Hindlimb muscle (tissue), 1 donor: ENCODE measurements at regions not wholly inside any gene's neighbourhood (a gene's known extent, or its start where the extent isn't known, plus 50 kb on each side); places are given as distances from the start of the nearest gene placed in this dataset.

Experiments used
- DNase-seq: peaks from one replicate; pipeline ENCODE4 v3.0.0-alpha.2; 2013

DNA sequence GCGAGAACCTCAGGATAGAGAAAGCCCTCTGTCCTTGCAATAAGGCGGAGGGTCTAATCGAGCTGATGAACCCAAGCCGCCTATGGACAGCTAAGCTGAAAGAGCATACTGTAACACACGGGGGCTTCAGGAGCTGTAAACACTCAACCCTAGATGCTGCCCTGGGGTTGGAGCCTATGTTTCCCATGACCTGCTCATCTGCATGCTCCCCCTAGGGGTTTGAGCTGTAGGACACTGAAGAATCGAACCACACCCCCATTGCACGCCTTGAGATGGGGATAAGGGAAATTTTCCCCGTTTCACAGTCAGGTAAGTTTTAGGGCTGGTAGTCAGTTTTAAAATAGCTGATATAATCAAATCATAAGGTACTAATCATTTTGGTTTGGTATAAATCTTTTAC is 675.6 kb upstream of the CDH8 start:
- DNase-seq = no peak

DNA sequence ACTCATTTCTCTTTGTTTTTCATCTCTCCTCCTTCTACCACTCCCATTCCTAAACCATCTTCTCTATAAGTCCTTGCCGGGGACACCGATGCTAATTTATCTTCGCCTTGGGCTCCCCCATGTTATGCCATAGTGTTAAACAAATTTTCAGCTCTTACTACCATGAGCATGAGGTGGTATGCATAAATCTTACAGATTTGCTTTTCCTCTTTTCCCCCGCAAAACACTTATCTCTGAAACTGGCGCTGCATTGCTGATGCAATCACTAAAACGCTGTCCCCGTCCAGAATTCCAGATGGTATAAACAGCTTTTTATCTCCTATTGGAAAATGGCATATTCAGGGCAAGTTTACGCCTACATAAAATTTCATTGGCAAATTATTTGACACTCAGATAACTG is 673.6 kb upstream of the CDH8 start:
- no peak for DNase-seq

DNA sequence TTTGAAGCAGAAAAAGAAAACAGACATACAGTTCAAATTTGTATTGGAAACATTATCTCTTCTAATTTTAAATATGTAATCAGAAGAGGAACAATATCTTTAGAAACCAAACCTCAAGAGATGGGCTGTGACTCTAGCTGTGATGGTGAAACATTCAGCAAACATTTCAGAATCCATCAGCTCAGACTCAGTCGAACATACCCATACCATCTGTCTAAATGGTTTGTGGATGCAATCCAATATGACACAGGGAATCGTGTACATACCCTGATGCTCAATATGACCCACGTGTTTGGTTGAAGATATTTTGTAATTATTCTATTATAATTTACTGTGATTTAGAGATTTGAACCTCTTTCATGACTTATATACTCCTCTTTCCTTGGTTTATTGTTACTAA is 665.2 kb upstream of the CDH8 start:
- no peak for DNase-seq

DNA sequence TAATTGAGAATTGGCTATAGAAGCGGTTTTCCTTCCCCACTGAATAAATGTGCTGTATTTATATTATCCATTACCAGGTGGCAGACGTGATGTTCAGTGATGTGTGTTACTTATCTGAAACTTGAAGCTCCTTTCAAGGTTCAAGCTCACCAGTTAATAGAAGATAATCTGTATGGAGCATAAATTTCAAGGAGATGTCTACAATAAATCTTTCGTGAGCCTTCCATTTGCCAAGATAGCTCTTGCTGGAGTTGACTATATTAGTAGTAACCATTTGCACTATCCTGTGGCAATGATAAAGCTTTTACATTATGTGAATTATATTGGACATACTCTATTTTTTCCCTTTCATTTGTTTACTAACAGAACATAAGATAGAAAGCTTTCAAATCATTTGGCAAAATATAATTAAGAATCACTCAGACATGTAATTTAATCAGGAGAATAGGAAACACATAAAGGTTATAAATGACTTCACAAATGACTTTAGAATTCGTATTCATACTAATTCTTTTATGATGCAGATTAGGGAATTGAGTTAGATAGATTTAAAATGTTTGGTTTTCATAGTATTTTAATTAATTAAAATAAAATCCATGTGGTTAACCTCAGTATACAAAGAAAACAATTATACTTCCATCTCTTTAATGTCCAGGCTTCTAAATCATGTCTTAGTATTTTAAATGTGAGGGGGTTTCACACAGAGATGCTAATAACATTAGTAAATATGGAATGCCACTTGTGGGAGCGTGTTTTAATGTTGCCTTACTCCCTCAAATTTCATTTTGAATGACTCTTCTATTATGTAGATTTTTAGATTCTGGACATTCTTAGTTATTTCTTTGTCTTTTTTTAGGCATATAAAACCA is 664.4 kb upstream of the CDH8 start:
- DNase-seq = no peak

DNA sequence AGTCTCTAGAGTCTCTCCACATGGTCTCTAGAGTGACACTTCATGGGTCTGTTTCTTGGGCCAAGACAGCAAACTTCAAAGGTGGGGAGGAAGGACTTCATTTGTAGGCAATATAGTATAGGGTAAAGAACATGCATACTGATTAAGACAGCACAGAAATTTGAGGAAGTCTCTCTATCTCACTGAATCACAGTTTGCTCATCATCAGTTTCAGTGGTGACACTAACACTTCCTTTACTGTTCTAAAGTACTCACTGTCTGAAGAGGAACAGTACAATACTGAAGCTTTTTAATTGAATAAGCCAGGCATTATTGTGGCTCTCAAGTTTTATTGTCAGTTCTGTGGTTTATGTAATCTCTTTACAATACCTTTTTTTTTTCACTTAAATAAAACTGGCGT is 656.4 kb upstream of the CDH8 start:
- DNase-seq = no peak

DNA sequence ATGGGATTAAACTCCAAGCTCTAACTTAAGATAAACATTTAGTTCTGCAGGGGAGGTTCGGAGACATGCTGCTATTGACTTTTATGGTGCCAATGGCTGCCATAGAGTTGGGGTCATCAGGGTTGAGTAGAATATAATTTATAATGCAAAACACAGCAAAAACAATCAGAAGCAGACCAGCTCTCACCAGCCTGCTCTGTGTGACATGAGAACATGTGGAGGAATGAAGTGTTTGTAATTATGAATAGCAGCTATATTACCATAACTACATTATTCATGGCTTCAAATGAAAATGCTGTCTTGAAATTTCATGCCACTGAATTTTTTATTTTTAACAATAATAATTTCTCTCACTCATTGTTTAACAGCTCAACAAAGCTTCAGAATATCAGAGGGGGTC is 645.6 kb upstream of the CDH8 start:
- no peak for DNase-seq

DNA sequence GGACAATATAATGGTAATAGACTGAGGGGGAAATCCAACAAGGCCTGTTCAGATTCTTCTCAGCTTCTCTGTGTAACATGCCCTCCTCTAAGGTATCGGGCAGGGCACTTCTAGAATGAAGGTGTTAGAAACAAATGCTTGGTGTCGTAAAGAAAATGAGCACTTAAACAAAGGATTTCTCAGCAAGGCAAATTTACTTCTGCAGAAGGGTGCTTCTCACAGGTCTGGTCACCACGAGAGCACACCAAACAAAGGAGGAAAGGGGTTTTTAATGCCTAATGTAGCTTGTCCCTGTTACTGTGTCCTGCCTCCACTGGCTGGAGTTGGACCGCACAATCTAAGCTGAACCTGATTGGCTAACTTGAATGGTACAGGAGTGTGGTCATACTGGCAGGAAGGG is 642.6 kb upstream of the CDH8 start:
- DNase-seq = no peak

DNA sequence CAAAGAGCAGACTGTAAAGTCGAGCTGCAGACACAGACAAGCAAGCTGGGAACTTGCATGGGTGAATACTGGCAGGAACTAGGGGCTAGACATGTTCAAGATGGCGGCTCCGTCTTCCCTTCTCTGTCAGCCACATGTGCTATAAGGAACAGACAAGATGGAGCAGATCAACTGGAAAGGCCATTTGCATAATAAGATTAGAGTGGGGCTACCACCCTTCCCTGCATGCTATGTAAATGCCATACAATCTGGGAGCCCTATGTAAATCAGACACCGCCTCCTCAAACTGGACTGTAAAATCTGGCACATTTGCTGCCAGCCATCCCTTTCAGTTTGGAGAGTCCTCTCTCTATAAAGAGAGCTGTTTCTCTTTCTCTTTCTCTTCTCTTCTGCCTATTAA is 640.1 kb upstream of the CDH8 start:
- no peak for DNase-seq

DNA sequence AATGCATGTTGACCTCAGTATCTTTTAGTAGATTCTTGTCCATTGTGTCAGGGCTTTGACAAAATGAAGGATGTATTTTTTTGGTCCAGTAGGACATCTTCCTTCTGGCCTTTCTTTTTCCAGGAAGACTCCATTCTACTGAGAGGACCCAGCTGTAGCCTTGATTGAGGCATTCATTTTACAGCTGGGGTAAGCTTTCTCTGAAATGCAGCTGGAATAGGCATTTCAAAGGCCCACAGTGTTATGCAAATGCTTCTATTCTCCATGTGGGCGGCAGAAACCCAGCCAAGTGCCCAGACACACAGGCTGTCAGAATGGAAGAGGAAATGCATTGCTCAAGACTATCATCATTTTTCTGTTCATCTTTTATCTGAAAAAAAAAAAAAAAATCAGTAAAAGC is 629.0 kb upstream of the CDH8 start:
- no peak for DNase-seq

DNA sequence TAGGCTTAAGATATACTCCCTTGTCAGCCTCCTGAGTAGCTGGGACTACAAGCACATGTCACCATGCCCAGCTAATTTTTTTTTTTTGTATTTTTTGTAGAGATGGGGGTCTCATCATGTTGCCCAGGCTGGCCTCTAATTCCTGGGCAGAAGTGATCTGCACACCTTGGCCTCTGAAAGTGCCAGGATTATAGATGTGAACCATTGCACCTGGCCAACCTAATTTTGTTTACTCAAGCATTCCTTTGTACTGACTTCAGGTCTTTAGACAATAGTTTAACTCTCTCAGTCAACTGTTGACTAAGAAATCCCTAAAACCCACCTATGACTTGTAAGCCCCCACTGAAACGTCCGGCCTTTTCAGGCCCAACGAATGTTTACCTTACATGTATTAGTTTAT is 628.3 kb upstream of the CDH8 start:
- no peak for DNase-seq

DNA sequence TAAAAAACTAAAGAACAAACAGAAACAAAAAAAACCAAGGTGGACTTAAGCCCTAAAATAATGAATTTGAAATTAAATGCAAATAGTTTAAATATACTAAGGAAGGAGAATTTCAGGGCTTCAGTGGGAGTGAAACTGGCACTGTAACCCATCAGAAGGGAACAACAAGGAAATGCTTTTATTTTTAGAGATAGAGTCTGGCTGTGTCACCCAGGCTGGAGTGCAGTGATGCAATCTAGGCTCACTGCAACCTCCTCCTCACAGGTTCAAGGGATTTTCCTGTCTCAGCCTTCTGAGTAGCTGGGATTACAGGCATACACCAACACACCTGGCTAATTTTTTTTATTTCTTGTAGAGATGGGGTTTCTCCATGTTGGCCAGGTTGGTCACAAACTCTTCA is 625.2 kb upstream of the CDH8 start:
- DNase-seq = no peak

DNA sequence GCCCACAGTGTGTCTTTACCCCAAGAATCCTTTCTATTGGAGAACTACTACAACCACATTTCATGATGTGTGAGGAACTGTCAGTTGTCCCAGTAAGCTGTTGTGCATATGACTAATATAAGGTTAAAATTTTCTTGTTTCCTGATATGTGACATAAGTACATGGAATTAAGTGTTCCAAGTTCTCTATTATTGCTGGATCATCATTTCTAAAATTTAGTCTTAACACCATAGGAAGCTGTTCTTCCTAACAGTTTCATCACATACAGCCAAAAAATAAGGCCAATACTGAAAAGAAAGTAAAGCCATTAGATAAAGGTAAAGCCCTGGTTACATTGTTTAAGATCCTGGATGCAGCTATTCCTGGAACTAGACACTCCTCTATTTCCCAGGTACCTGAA is 620.9 kb upstream of the CDH8 start:
- no peak for DNase-seq

DNA sequence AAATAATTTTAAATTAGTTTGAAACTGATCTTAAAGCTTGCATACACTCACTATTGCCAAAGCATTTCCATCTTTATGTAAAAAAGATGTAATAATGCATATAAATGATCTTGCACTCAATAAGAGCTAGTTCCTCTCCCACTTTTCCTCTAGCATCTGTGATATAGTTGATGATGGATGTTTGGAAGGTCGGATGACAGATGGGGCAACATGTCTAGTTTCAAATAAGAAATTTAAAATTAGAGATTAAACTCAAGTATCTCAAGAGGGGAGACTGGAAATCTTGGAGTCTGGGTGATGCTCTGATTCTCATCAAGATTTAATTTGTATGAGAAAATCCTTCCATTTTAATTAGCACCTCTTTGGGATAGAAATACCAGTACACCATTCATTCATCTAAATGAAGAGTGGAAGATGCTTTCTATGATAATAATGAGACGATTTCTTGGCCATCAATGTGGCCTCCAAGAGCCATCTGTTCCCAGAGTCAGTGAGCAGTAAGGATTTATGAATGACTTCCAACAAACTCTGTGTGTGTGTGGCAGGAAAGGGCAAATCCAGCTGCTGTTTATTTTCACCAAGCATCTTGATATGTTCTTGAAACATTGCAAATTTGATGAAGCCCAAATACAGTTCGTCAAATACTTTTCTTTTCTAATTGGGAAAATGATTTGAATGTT is 616.3 kb upstream of the CDH8 start:
- DNase-seq = no peak

DNA sequence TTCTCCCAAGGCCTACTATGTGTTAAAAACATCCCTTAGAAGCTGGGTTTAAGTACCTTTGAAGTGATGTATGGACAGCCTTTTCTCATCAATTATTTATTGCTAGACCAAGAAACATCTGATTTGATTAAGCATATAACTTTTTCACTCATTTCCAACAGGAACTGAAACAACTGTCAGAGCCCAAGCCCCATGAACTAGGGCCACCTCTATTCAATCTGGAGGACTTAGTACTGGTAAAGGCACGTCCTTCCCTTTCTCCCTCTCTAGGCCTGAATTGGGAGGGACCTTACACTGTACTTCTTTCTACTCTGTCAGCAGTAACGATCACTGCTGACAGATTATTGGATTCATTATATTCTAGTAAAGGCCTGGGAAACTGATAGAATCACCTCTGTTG is 612.0 kb upstream of the CDH8 start:
- no peak for DNase-seq

DNA sequence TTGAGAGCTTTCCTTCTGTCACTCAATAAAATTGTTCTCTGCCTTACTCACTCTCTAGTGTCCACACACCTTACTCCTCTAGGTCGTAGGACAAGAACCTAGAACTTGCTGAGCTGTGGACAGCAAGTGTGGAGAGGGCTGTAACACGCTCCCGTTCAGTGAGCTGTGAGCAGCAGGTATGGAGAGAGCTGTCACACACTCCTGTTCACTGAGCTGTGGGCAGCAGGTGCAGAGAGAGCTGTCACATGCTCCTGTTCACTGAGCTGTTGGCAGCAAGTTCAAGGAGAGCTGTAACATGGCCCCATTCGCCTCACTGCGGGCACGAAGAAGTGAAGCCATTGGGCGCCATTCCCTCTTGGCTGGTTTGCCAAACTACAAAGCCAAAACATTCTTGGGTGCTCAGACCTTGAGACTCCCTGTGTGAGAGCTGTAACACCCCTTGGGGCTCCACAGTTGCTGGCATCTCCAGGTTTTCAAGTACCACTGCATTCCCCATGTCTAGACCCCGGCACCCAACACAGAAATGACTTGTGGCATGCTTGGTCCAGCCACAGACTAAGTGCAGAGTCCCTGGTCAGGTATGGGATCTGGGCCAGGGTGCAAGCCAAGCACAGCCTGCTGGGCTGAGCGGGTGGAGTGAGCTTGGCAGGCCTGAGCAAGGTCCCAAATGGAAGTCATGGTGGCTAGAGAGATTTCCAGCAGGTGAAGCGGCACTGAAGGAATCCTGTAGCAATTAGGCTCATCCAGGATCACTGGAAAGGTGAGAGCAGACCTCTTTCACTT is 608.0 kb upstream of the CDH8 start:
- no peak for DNase-seq

DNA sequence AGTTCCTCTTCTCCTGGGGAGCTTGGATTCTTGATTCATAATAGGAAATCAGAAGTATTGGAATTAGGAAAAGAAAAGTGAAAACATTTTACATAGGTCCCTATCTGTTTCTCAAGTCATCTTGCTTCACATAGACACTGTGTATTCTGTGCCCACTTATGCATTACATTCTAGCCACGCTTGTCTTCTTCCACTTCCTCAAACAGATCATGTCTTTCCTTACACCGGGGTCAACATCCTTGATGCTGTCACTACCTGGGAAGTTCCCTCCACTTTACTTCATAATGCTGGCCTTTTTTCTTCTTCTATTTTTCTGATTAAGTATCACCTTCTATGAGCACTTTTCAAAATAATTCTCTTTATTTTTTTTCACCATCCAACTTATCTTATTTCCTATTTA is 606.4 kb upstream of the CDH8 start:
- DNase-seq = no peak

DNA sequence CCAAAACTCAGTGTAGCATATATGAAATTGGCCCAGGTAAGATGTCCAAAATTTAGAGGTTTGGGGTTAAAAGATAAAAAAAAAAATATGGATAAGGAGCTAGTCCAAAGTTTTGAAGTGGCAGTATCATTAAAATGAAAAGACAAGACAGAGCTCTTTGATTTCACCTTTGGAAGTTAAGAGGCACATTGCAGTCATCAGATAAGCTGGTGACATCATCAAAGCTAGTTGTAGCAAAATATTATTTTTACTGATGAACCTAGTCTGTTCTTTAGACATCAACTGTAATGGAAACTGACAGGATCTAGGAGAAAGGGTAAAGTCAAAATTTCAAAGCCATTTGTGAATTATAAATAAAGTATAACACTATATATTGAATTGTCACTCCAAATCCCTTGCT is 603.7 kb upstream of the CDH8 start:
- no peak for DNase-seq

DNA sequence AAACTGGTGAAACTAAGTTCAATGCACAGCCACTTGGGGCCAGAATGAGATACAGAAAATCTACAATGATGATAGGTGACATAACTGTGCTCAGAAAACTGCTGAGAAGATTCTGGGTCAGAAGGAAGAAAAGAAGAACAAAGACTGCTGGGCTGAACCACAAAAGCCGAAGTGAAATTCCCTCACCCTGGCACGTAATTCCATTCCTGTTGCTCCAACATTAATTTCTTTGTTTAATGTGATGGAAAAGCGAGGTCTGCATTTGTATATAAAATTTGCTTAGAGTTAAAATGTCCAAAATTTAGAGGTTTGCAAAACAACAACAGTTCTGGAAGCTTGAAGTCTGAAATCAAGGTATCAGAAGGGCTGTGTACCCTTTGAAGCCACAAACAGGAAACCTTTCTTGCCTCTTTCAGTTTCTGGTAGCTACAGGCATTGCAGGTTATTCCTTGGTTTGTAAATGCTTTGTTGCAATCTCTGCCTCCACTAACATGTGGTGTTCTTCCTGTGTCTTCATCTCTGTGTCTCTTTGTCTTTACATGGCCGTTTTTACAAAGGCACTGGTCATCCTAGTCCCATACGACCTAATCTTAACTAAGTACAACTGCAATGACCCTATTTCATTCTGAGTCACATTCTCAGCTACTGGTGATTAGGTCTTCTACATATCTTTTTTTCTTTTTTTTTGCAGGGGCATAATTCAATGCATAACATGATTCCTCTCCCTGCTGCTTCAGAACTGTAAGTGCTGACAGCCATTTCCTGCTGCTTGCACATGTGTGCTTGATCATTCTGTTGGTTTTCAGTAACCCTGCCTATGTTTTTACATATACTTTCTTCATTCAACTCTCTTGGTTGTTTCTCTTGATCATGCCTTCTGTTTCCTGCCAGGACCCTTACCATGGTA is 603.0 kb upstream of the CDH8 start:
- DNase-seq = no peak

DNA sequence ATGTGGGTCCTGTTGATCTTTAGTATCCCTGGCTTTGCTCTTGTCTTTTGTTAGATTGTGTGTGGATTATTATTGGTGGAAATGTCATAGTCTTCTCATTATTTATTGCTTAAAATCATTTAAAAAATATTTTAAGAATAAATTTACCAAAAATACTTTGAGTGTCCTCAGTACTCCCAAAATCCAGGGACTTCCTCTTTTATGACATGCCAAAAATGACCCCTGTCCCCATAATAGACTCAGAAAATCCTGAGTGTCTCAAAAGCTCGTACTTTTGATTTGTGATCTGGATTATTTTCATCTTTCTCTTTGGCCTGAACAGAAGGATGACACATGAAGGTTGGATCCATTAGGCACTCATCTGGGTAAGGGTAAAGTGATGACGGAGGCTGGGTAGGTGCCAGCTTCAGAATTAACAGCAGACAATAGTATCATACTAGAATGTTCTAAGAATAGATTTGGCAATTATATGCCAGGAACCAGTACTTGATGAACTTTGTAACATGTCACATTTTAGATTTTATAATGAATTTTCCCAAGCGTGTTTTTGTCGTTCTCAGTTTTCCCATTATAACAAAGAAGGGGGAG is 602.2 kb upstream of the CDH8 start:
- no peak for DNase-seq

DNA sequence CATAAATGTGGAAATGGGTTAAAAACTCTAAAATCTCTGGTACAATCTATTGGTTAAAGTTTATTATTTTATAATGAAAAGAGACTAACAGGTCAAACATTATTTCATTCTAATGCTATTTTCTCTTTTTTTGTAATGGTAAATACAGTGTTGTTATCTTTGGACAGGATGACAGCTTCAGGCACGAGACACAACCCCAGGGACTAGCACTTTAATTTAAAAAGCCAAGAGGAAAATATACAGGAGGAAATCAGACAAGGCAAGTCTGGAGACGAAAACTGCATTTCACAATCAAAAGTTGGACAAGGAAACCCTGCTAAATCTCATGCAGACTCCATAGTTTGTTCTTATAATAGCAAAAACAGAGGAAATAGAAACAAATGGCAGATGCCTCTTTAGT is 589.1 kb upstream of the CDH8 start:
- DNase-seq = peak; percentile 22

DNA sequence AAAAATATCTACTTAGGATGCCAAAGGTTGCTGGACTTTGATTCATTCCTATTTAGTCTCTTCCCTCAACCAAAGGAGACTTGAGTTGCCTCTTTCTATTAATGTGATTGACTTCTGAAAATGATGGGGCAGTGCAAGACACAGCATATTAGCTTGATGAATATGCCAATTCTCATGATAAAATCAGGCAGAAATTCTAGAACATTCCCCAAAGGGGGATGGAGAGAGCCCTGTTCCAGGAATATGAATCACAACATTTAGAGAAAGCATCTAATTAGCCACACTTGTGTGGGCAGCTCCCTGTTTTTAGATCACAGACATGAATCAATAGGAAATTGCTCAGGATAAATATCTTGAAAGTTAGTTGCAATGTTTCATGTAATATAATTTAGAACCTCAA is 584.0 kb upstream of the CDH8 start:
- no peak for DNase-seq

DNA sequence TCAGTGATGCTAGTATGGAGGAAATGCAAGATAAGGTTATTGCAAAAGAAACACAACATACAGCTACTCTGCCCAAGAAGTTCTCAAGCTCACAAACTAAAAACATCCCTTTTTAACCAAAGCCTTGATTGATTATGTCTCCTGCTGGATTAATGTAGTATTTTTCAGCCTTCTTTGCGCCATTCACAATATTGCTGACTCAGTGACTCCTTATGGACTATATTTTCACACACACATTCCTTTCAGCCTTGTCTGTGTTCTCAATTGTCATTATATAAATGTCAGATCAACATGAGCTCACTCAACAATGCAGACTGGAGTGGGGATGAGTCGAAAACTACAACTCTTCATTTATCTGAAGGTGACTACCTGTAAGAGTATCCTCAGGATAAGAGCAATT is 579.3 kb upstream of the CDH8 start:
- DNase-seq = no peak
